ENCODE measurements at regions not wholly inside any gene's neighbourhood (a gene's known extent, or its start where the extent isn't known, plus 50 kb on each side); places are given as distances from the start of the nearest gene placed in this dataset.

GRCh38 chr2:19219060-19219459 is 139.4 kb downstream of the OSR1 start:
- peak in 2 of 4 donors; percentile 23 to 55 for ATAC-seq
- no peak for DNase-seq
- H3K27ac ChIP-seq: no peak overlapping the region
- intact Hi-C loops (cut with DNase I): no loop called here
- no peak for FAIRE-seq
- 59 to 60% methylated on average over 2 of the region's 2 CpGs for WGBS, 2 donors
- H3K9me3 ChIP-seq: no peaks in the 10 kb centered on the region
- TF ChIP-seq CTCF (IDR thresholded peaks at IDR 0.05): no peak
- H3K4me1 ChIP-seq: no peaks in the 10 kb centered on the region
- no peak overlapping the region for H3K4me3 ChIP-seq
- H3K36me3 ChIP-seq: no peaks in the 10 kb centered on the region
- H3K27me3 ChIP-seq: no peaks in the 10 kb centered on the region

GRCh38 chr2:19218166-19218565 is 140.3 kb downstream of the OSR1 start:
- ATAC-seq (no peak), FAIRE-seq (no peak), DNase-seq (no peak)
- no peaks in the 10 kb centered on the region for H3K9me3 ChIP-seq
- no peak overlapping the region for H3K27ac ChIP-seq
- intact Hi-C loops (cut with DNase I): no loop called here
- H3K27me3 ChIP-seq: no peaks in the 10 kb centered on the region
- no peak for TF ChIP-seq CTCF (IDR thresholded peaks at IDR 0.05)
- no peaks in the 10 kb centered on the region for H3K36me3 ChIP-seq
- WGBS, 2 donors: 88 to 91% methylated on average over 2 of the region's 2 CpGs
- no peaks in the 10 kb centered on the region for H3K4me1 ChIP-seq
- no peak overlapping the region for H3K4me3 ChIP-seq

GRCh38 chr2:19216676-19217602 is 141.5 kb downstream of the OSR1 start:
- no peak for ATAC-seq
- intact Hi-C loops (cut with DNase I): no loop called here
- no peak for TF ChIP-seq CTCF (IDR thresholded peaks at IDR 0.05)
- FAIRE-seq: no peak
- H3K27ac ChIP-seq: no peak overlapping the region
- H3K36me3 ChIP-seq: no peaks in the 10 kb centered on the region
- WGBS, 2 donors: 95 to 97% methylated on average over 2 of the region's 2 CpGs
- no peak overlapping the region for H3K4me3 ChIP-seq
- DNase-seq: no peak
- no peaks in the 10 kb centered on the region for H3K9me3 ChIP-seq
- no peaks in the 10 kb centered on the region for H3K27me3 ChIP-seq
- H3K4me1 ChIP-seq: no peaks in the 10 kb centered on the region

GRCh38 chr2:19216238-19216637 is 142.2 kb downstream of the OSR1 start:
- Histone ChIP-seq H3K27me3 (no peaks in the 10 kb centered on the region), H3K4me3 (no peak overlapping the region), H3K4me1 (no peaks in the 10 kb centered on the region), H3K9me3 (no peaks in the 10 kb centered on the region), H3K27ac (no peak overlapping the region), H3K36me3 (no peaks in the 10 kb centered on the region)
- intact Hi-C loops (cut with DNase I): no loop called here
- WGBS, 2 donors: 97% methylated on average over 2 of the region's 2 CpGs
- TF ChIP-seq CTCF (IDR thresholded peaks at IDR 0.05): no peak
- DNase-seq (no peak), ATAC-seq (no peak), FAIRE-seq (no peak)

All from pancreas (tissue), 10 donors.